ENCODE measurements at regions not wholly inside any gene's neighbourhood (a gene's known extent, or its start where the extent isn't known, plus 50 kb on each side); places are given as distances from the start of the nearest gene placed in this dataset.

DNA sequence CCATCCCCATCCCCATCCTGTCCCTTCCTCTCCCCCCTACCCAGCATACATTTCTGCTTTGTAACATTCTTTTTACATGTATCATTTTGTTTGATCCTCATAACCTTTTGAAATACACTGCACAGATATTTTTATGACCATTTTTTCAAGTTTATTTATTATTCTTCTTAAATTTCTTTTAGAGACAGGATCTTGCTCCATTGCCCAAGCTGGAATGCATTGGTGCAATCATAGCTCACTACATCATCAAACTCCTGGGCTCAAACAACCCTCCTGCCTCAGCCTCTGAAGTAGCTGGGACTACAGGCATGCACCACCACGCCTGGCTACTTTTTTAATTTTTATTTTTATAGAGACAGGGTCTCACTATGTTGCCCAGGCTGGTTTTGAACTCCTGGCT, 99.4 kb upstream of the AKIP1 start:
- DNase-seq (ENCODE audit: low spot score) (no peak), ATAC-seq (ENCODE audit: low FRiP score) (no peak)
- TF ChIP-seq, protein P1, sequence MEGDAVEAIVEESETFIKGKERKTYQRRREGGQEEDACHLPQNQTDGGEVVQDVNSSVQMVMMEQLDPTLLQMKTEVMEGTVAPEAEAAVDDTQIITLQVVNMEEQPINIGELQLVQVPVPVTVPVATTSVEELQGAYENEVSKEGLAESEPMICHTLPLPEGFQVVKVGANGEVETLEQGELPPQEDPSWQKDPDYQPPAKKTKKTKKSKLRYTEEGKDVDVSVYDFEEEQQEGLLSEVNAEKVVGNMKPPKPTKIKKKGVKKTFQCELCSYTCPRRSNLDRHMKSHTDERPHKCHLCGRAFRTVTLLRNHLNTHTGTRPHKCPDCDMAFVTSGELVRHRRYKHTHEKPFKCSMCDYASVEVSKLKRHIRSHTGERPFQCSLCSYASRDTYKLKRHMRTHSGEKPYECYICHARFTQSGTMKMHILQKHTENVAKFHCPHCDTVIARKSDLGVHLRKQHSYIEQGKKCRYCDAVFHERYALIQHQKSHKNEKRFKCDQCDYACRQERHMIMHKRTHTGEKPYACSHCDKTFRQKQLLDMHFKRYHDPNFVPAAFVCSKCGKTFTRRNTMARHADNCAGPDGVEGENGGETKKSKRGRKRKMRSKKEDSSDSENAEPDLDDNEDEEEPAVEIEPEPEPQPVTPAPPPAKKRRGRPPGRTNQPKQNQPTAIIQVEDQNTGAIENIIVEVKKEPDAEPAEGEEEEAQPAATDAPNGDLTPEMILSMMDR (IDR thresholded peaks at IDR 0.05) = no peak

GRCh38 chr11:8812438-8812837, 98.6 kb upstream of the AKIP1 start:
- no peak for DNase-seq (ENCODE audit: low spot score)
- no peak for ATAC-seq (ENCODE audit: low FRiP score)
- TF ChIP-seq, protein P1 (IDR thresholded peaks at IDR 0.05) = no peak

DNA sequence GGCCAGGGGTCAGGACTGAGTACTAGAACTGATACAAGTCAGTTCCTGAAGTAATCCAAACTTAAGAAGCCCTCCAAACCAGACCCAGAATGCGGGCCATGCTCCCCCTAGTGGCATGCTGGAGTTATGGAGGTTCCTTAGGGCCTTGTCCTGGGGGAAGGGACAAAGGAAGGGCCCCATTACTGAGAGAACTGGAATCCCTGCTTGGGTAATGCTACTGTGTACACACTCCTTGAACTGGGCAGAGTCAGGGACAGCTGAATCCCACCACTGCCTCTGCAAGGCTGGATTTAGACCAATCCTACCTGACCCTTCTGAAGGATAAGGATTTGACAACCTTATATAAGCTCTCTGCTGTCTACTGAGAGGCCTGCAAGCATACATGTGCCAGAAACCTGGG, 97.3 kb upstream of the AKIP1 start:
- DNase-seq (ENCODE audit: low spot score) (peak; percentile 58), ATAC-seq (ENCODE audit: low FRiP score) (peak; percentile 69)
- TF ChIP-seq, protein P1 (IDR thresholded peaks at IDR 0.05) = peak in 1 of 3 donors; percentile 74

- TF ChIP-seq, protein P1 (IDR thresholded peaks at IDR 0.05) = no peak
- no peak for DNase-seq (ENCODE audit: low spot score)
- no peak for ATAC-seq (ENCODE audit: low FRiP score)
Observed at GRCh38 chr11:8814209-8814922, 96.6 kb upstream of the AKIP1 start.

- no peak for DNase-seq (ENCODE audit: low spot score)
- TF ChIP-seq, protein P1 (IDR thresholded peaks at IDR 0.05) = no peak
- no peak for ATAC-seq (ENCODE audit: low FRiP score)
Observed at GRCh38 chr11:8814923-8815240, 96.1 kb upstream of the AKIP1 start.

DNA sequence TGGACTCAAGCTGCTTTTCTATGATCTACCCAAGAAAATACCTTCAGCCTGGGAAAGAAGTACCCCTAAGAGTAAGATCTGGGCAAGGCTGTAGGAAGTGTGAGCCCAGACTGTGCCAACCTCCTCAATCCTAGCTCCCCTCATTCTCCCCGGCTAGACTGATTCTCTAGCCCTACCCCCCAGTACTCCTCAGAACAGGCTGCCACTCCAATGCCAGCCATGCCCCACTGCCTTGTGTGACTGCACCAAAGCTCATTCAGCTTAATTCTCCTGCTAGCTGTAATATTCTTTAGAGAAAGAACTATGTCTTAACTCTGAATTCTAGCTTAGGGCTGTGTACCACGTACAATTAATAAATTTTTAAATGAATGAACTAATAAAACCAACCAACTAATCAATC, 92.6 kb upstream of the AKIP1 start:
- TF ChIP-seq, protein P1 (IDR thresholded peaks at IDR 0.05) = no peak
- no peak for DNase-seq (ENCODE audit: low spot score)
- no peak for ATAC-seq (ENCODE audit: low FRiP score)

DNA sequence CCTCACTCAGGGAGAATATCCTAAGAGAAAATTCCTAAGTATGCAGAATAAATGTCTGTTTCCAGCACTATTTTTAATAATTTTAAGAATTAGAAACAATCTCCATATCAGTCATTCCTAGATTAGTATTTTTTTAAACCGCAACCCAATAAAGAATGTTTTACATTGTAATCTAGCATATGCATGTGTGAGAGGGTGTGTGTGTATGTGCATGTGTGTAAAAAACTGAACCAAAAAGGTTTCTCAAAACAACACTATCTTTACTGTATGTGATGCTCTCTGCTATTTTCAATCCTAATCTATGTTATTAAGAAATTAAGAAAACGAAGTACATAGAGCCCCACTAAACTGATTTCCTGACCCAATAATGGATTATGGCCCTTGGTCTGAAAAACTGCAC, 90.6 kb upstream of the AKIP1 start:
- ATAC-seq (ENCODE audit: low FRiP score) = no peak
- TF ChIP-seq, protein P1 (IDR thresholded peaks at IDR 0.05) = no peak

More for the DNA sequence above, 90.6 kb upstream of the AKIP1 start:
- DNase-seq (ENCODE audit: low spot score) = no peak

Measured in omental fat pad (tissue), 3 donors.